GM18909 (cell line): ENCODE measurements at regions not wholly inside any gene's neighbourhood (a gene's known extent, or its start where the extent isn't known, plus 50 kb on each side); places are given as distances from the start of the nearest gene placed in this dataset.
"Not testable (repeated sequence)": the region's sequence is repeated elsewhere in the genome, so short reads cannot be mapped to it uniquely, and the experiment has no call there.

Experiments
- ATAC-seq: cut with Tn5 transposase; IDR thresholded peaks from one replicate; pipeline ENCODE4 v1.9.1; 2021; ENCODE audit warnings: mild to moderate bottlenecking; ENCODE audit not compliant: unreplicated experiment, poor library complexity

- ATAC-seq: no peak
Measured at GRCh38 chr5:154626876-154627557, 128.2 kb upstream of the LARP1 start.

- ATAC-seq: no peak
Measured at GRCh38 chr5:154625031-154625430, 130.1 kb upstream of the LARP1 start.

- ATAC-seq: no peak
Measured at GRCh38 chr5:154624341-154624740, 130.8 kb upstream of the LARP1 start.

- ATAC-seq: no peak
Measured at GRCh38 chr5:154620411-154620810, 134.8 kb upstream of the LARP1 start.

GRCh38 chr5:154618696-154619095 is 136.5 kb upstream of the LARP1 start:
- ATAC-seq: no peak

GRCh38 chr5:154614595-154614994 is 136.6 kb upstream of the HAND1 start:
- ATAC-seq: no peak

GRCh38 chr5:154614125-154614524 is 136.1 kb upstream of the HAND1 start:
- no peak for ATAC-seq

- no peak for ATAC-seq
Measured at GRCh38 chr5:154612666-154613065, 134.6 kb upstream of the HAND1 start.

GRCh38 chr5:154611341-154611767 is 133.3 kb upstream of the HAND1 start:
- ATAC-seq: no peak

- peak; percentile 96 for ATAC-seq
Measured at GRCh38 chr5:154610321-154611154, 132.5 kb upstream of the HAND1 start.

- no peak for ATAC-seq
Measured at GRCh38 chr5:154609251-154609650, 131.2 kb upstream of the HAND1 start.

GRCh38 chr5:154608531-154609011 is 130.5 kb upstream of the HAND1 start:
- no peak for ATAC-seq

GRCh38 chr5:154607746-154608145 is 129.7 kb upstream of the HAND1 start:
- no peak for ATAC-seq

GRCh38 chr5:154606246-154606645 is 128.2 kb upstream of the HAND1 start:
- no peak for ATAC-seq

GRCh38 chr5:154603953-154604679 is 126.1 kb upstream of the HAND1 start:
- ATAC-seq: no peak

GRCh38 chr5:154603485-154603884 is 125.5 kb upstream of the HAND1 start:
- no peak for ATAC-seq

- ATAC-seq: no peak
Measured at GRCh38 chr5:154603011-154603410, 125.0 kb upstream of the HAND1 start.

- no peak for ATAC-seq
Measured at GRCh38 chr5:154601014-154601413, 123.0 kb upstream of the HAND1 start.

GRCh38 chr5:154598021-154598420 is 120.0 kb upstream of the HAND1 start:
- ATAC-seq: no peak

- not testable (repeated sequence) for ATAC-seq
Measured at GRCh38 chr5:154596844-154597243, 118.8 kb upstream of the HAND1 start.

GRCh38 chr5:154595662-154596061 is 117.6 kb upstream of the HAND1 start:
- ATAC-seq: no peak
